LNCaP clone FGC (cell line): ENCODE measurements at regions not wholly inside any gene's neighbourhood (a gene's known extent, or its start where the extent isn't known, plus 50 kb on each side); places are given as distances from the start of the nearest gene placed in this dataset.

ENCODE experiments used
- DNase-seq: peaks from one replicate; pipeline ENCODE4 v3.0.0-alpha.2; 2011; ENCODE audit warnings: low read depth
- H3K4me3 ChIP-seq: 2 replicates; pipeline ENCODE4 v1.5.1; 2011; ENCODE audit warnings: mild to moderate bottlenecking, low read depth, low read length, control low read depth
- CTCF ChIP-seq: IDR thresholded peaks from 2 replicates; pipeline ENCODE4 v1.5.1; 2012; ENCODE audit warnings: mild to moderate bottlenecking; ENCODE audit not compliant: control insufficient read depth, insufficient read depth; ENCODE audit errors: extremely low read depth

- no peak overlapping the region for H3K4me3 ChIP-seq
- no peak for TF ChIP-seq CTCF
- no peak for DNase-seq
Observed at GRCh38 chr12:105841840-105842239, 296.9 kb downstream of the NUAK1 start.

DNA sequence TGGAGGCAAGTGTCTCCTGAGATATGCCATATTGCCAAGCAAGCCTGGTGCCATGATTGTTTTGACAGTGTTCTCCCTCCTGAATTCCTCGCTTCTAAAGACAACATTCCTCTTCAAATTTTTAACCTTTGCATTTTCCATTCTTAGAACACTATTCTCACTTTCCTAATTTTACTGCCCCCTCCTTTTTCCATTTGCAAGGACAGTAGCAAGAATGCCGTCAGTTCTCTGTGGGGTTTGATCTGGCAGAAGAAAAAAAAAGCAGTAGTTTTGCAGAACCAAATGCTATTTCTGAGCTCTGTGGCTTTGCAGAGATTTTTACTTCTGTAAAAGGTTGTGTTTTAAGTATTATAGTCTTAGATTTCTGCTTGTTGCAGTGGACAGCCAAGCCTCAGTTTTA lies 295.2 kb downstream of the NUAK1 start:
- no peak for DNase-seq
- TF ChIP-seq CTCF: no peak

GRCh38 chr12:105843986-105844760 lies 294.6 kb downstream of the NUAK1 start:
- no peak for TF ChIP-seq CTCF
- DNase-seq: no peak
- H3K4me3 ChIP-seq: no peak overlapping the region

More for the DNA sequence above, 295.2 kb downstream of the NUAK1 start:
- no peak overlapping the region for H3K4me3 ChIP-seq

DNA sequence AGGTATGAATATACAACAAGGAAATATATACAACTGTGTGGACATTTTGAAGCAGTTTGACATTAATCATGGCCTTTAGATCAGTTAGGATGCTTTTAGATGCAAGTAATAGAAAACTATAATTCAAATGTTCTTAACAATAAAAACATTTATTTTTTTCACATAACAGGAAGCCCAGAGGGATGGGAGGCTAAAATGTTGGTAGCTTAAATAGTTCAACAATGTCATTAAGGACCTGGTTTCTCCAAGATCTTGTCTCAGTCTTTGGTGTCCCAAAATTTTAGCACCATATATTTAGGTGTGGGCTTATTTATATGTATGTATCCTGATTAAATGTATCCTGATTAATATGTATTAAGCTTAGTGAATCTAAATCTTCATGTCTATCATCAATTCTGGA lies 292.4 kb downstream of the NUAK1 start:
- H3K4me3 ChIP-seq: no peak overlapping the region
- TF ChIP-seq CTCF: no peak
- DNase-seq: no peak

GRCh38 chr12:105847068-105847467 lies 291.7 kb downstream of the NUAK1 start:
- no peak for DNase-seq
- TF ChIP-seq CTCF: no peak
- no peak overlapping the region for H3K4me3 ChIP-seq

- H3K4me3 ChIP-seq: no peak overlapping the region
- DNase-seq: no peak
- no peak for TF ChIP-seq CTCF
Observed at GRCh38 chr12:105848286-105848685, 290.5 kb downstream of the NUAK1 start.
